ENCODE measurements at regions not wholly inside any gene's neighbourhood (a gene's known extent, or its start where the extent isn't known, plus 50 kb on each side); places are given as distances from the start of the nearest gene placed in this dataset.

DNA sequence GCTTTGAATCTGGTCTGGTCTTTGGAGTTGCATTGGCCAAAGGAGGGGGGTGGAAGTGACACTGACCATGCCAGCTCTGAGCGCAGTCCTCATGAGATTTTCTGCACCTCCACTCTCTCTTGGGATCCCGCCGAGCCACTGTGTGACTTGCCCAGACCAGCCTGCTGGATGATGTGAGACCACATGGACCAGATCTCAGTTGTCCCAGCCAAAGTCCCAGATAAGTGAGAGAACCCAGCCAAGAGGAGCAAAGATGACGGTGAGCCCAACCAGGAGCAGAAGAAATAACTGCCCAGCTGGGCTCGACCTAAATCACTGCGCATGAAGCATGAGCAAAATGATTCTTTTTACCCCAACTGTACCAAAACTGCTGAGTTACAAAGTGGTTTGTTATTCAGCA, 96.5 kb upstream of the ERCC4 start:
- no peak for TF ChIP-seq CTCF (IDR thresholded peaks at IDR 0.05; ENCODE audit: insufficient read depth, low read depth, low read length, missing control alignments)
- H3K4me3 ChIP-seq (ENCODE audit: low read length), result no peak overlapping the region
- DNase-seq (ENCODE audit: low read depth), result no peak

- no peak for TF ChIP-seq CTCF (IDR thresholded peaks at IDR 0.05; ENCODE audit: insufficient read depth, low read depth, low read length, missing control alignments)
- no peak overlapping the region for H3K4me3 ChIP-seq (ENCODE audit: low read length)
- DNase-seq (ENCODE audit: low read depth), result no peak
Measured at GRCh38 chr16:13829697-13830299, 90.2 kb upstream of the ERCC4 start.

GRCh38 chr16:13833515-13833914, 86.4 kb upstream of the ERCC4 start:
- DNase-seq (ENCODE audit: low read depth), result no peak
- no peak for TF ChIP-seq CTCF (IDR thresholded peaks at IDR 0.05; ENCODE audit: insufficient read depth, low read depth, low read length, missing control alignments)
- H3K4me3 ChIP-seq (ENCODE audit: low read length), result no peak overlapping the region

DNA sequence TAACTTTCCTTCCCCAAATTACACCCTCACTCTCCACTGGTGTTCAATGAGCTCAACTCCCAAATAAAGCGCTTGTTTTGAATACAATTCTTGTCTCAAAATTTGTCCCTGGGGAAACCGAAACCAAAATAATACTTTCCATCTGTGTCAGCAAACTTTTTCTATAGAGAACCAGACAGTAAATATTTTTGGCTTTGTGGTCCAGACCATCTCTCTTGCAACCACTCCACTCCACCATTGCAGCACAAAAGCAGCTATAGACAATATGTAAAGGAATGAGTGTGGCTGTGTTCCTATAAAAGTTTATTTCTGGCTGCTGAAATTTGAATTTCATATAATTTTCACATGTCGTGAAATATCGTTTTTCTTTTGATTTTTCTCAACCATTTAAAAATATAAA, 84.6 kb upstream of the ERCC4 start:
- no peak overlapping the region for H3K4me3 ChIP-seq (ENCODE audit: low read length)
- TF ChIP-seq CTCF (IDR thresholded peaks at IDR 0.05; ENCODE audit: insufficient read depth, low read depth, low read length, missing control alignments), result no peak
- DNase-seq (ENCODE audit: low read depth), result no peak

GRCh38 chr16:13835935-13836730, 83.8 kb upstream of the ERCC4 start:
- H3K4me3 ChIP-seq (ENCODE audit: low read length), result no peak overlapping the region
- no peak for DNase-seq (ENCODE audit: low read depth)
- TF ChIP-seq CTCF (IDR thresholded peaks at IDR 0.05; ENCODE audit: insufficient read depth, low read depth, low read length, missing control alignments), result no peak

- no peak for DNase-seq (ENCODE audit: low read depth)
- no peak for TF ChIP-seq CTCF (IDR thresholded peaks at IDR 0.05; ENCODE audit: insufficient read depth, low read depth, low read length, missing control alignments)
- no peak overlapping the region for H3K4me3 ChIP-seq (ENCODE audit: low read length)
Measured at GRCh38 chr16:13838401-13839190, 81.4 kb upstream of the ERCC4 start.
